ENCODE measurements at regions not wholly inside any gene's neighbourhood (a gene's known extent, or its start where the extent isn't known, plus 50 kb on each side); places are given as distances from the start of the nearest gene placed in this dataset.

DNA sequence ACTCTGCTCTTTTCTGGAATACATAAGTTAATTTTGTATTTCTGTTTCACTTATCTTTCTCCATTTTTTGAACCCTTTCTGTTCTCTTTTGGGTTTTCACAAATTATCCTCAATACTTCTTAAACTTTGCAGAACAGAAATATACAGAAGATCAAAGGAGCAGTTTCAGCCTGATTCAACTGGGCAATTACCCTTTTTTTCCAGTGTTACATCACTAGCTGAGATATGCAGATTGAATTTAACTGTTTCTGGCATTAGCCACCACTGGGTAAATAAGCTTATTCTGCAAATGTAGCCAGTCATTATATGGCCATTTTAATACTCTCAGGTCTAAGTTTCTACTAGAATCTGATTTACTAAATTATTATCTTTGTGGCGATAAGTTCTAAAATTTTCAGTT is 66.9 kb upstream of the GRID2 start:
- no peak for TF ChIP-seq ZFX (IDR thresholded peaks at IDR 0.05)
- TF ChIP-seq, protein P1, sequence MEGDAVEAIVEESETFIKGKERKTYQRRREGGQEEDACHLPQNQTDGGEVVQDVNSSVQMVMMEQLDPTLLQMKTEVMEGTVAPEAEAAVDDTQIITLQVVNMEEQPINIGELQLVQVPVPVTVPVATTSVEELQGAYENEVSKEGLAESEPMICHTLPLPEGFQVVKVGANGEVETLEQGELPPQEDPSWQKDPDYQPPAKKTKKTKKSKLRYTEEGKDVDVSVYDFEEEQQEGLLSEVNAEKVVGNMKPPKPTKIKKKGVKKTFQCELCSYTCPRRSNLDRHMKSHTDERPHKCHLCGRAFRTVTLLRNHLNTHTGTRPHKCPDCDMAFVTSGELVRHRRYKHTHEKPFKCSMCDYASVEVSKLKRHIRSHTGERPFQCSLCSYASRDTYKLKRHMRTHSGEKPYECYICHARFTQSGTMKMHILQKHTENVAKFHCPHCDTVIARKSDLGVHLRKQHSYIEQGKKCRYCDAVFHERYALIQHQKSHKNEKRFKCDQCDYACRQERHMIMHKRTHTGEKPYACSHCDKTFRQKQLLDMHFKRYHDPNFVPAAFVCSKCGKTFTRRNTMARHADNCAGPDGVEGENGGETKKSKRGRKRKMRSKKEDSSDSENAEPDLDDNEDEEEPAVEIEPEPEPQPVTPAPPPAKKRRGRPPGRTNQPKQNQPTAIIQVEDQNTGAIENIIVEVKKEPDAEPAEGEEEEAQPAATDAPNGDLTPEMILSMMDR (conservative IDR thresholded peaks at IDR 0.05): no peak
